HG02973 (cell line): ENCODE measurements at regions not wholly inside any gene's neighbourhood (a gene's known extent, or its start where the extent isn't known, plus 50 kb on each side); places are given as distances from the start of the nearest gene placed in this dataset.

Experiments used
- ATAC-seq: cut with Tn5 transposase; IDR thresholded peaks from one replicate; pipeline ENCODE4 v1.9.1; 2021; ENCODE audit warnings: moderate library complexity; ENCODE audit not compliant: unreplicated experiment

DNA sequence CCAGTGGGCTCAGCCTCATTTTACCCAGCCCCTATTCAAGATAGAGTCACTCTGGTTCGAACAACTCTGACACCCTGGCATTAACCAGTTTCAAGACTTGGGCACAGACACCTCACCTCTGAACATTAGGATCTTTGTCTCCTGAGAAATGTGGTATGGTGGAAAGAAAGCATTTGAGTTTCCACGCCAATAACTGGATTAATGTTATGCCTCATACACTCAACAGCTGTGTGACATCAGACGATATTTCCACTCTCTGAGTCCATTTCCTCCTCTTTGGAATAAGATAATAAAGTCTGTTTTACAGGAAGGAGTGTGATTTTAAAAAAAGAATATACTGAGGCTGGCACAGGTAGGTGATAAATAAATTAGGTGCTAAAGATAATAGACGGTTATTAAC lies 121.3 kb upstream of the CHL1 start:
- ATAC-seq = no peak

DNA sequence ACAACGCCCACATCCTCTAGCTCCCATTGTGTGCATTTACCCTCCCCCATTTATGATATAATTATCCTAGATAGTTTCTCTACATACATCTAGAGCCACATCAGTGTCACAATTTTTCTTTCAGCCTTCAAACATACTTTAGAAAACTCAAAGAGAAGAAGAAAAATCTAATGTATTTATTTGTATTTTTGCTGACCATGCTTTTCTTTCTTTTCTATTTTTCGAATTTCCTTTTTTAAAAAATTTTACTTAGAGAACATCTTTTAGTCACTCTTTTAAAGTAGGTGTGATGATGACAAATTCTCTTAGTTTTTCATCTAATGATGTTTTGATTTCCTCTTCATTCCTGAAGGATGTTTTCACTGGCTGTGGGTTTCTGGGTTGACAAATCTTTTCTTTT lies 117.0 kb upstream of the CHL1 start:
- no peak for ATAC-seq

DNA sequence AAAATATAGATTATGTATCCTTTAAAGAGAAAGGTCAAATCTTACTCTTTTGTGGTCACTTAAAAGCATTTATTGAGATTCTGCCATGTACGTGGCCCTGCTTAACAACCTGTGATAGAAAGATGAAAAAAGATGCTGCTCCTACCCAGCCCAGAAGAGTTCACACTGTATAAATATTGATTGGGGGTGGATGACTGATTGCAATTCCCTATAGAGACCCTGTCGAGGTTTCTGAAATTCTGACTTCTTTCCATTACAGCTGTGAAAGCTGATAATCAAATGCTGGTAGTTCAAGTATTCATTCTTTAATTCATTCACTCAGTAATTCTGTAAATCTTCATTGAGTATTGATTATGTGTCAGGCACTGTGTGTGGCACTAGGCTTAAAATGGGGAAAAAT lies 114.1 kb upstream of the CHL1 start:
- no peak for ATAC-seq

DNA sequence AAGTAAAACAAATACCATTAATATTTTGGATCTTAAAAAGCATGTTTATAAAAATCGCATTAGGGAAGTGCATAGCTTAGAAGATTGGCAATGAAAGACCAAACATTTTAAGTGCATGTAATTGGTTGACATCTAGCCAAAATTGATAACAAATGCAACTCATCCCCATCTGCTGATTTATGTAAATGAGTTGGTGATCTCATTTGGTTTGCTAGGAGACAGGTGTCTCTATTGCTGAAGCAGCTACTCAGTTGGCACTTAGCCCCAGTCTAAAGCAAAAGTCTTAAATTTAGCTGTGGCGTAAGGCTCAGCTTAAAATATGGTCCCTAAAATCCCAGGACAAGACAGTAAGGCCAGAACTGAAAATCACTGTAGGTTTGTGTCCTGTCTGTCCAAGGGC lies 113.5 kb upstream of the CHL1 start:
- ATAC-seq = no peak

DNA sequence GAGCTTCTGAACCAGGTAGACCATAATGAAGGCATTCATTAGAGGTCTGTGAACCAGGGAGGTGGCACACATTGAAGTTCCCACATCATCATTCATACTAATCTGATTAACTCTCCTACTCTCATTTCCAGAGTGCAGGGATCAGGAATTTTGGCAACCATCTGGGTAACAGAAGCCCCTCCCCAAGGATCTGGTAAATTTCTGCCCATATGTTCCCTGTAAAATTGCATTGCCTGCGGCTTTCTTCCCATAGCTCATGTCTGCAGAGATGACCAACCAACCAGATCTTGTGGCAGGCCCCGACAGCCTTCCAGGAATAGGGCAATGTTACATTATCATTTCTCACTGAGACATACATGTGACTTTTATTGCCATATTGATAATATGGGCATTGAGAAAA lies 111.4 kb upstream of the CHL1 start:
- no peak for ATAC-seq

DNA sequence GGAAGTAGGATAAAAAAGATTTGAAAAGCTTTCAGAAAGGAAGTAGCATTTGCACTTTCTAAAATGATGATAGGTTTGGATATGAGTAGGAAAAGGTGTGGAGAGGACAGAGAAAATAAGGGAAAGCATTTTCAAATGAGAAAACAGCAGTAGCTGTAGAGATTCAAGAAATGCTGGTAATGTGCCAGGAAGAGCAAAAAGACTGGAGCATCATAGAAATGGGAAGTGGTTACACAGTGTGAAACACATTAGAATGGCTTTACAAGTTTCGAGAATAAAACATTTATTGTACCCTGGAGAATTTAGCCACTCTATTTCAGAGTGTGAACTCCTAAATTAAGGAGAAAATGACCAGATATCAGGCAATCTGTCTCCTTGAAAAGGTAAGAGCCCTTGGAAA lies 108.3 kb upstream of the CHL1 start:
- no peak for ATAC-seq

DNA sequence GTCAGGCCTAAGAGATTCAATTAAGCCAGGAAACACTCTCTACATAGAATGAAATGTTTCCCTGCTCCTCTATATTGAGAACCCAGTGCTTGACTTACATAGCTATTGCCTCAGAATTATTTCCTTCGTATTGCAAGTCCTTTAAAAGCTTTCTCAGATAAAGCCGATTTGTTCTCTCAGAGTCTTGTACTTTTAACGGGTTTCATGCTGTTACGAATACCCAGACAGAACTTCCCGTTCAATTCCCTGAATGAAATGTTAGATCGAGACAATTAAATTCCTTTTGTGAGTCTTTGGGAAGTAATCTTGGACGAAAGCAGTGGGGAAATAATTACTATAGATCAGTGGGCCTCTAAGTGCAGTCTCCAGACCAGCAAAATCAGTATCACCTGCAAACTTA lies 102.8 kb upstream of the CHL1 start:
- no peak for ATAC-seq

DNA sequence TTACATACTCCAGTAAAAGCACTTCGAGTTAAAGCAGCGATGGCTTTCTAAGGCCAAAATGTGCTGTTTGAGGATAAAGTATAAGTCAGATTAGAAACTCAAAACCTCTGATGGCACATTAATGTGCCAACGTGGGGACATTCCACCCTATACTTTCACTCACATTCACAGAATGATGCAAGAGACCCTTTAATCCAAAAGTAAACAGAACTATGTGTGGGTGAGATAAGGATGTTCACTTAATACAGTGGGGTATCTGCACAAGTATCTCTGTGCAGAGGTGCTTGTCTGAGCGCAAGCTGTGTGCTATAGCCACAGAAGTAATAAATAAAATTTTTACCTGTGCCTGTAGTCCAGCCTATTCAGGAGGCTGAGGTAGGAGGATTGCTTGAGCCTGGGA lies 100.3 kb upstream of the CHL1 start:
- no peak for ATAC-seq

DNA sequence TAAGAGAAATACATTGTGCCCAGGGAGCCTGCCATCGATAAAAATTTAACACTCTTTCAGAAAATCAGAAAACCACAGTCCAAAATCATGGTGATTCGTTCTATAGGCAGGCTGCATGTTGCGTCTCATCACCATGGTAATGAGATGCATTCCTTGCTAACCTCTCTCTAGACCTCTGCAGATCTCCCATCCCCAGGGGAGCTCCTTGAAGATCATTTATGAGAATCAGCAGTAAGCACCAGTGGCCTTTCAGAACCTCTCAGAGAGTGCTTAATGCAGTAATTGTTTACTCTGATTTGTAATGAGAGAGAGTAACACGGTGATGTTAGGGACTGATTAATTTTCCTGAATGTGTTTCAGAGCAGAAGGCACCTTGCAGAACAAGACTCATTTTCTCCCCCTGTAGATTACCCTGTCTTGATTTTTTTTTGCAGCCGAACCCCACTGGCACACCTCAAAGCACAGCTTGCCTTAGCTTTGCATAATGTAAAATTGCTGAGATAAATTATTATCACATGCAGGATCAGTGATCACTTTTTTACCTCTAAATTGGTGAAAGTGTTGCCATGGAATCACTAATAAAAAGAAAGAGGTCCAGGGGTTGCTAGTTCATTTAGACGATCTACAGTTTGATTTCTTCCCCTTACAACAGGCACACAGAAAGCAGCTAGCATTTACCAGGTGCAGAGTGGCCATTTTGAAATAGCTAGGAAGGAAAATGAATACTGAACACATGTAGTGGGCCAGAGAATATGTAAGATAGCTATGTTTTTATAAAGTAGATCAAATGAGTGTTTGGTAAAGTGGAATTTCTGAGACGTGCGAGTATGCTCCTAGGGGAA lies 98.9 kb upstream of the CHL1 start:
- no peak for ATAC-seq

DNA sequence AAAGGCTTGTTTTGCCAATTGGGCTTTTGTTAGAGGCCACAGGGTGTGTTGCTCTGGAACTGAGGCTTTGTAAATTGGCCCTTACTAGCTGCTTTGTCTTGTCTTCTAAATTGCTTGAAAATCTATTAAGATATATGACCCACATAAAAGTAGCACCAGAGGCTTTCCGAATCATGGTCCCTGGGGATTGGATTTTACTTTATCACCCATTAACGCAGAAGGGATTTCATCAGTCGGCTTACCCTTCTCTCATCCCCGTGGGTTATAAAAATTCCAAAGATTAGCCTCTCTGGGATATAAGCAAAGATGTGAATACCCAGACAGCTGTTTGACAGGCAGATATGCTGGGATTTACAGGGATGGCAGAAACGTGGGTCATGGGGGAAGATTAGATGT lies 98.3 kb upstream of the CHL1 start:
- ATAC-seq = no peak

DNA sequence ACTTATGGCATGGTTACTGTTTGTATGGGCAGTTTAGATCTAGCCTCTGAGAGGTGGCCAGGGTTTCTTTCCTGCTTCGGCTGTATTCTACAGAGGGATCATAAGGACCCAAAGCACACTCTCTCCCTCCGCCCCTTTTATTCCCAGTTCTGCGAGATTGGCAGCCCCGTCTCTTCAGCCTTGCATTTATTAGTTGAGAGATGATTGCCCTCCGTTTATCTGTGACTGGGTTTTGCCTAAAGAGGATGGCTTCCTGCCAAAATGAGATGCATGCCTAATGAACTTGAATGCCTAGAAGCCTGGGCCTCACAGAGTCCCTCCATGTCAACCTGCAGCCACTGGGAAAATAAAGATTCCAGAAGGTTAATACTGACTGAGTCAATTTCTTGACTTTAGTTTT lies 97.1 kb upstream of the CHL1 start:
- ATAC-seq = no peak

DNA sequence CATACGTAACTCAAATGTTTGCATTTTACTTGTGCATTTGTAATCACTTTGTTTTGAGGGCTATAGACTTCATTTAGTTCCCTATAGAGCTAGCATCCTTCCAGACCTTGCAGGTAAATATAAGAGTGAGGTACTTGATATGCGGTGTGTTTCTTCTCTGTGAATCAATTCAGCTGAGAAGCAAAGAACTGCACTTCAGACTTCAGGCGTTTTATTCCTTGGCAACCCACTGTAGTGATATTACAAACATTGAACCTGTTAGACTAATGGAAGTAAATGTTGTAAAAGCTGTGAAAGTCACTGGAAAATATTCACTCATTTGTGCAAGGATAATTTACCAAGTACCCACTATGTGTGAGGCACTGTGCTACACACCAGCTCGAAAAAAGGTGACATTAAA lies 94.1 kb upstream of the CHL1 start:
- no peak for ATAC-seq

DNA sequence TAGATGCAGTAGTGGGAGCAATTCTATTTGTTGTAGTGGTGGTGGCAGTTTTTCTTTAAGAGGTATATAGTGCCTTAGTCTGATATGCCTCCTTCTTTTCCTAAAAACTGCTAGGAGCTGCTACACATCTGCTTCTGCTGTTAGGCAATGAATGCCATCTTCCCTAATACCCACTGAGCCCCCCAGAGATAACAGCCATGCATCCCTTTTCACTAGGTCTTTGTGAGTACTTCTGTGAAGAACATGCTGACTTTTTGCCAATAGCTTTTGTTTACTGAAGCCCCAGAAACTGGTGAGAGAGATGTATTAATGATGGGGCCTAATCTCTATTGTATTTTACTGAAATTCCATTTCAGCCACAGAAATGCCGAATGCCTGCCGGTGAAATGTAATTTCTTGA lies 92.6 kb upstream of the CHL1 start:
- no peak for ATAC-seq

DNA sequence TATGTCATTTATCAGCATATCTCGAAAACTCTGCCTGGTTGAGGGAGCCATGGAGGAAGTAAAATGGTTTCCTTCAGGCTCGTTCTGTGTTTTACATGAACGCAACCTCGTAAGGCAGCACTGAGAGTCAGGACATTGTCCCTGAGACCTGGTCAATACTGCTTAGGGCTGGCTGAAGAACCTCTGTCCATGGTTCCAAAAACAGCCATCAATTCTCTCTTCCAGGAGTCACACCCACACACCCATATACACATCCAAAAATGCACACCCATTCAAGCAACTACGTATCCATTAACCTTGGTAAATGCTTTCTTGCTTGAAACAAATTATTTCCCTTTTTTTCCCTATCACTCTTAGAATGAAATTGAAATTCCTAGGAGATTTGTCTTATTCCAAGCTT lies 91.0 kb upstream of the CHL1 start:
- ATAC-seq = no peak

DNA sequence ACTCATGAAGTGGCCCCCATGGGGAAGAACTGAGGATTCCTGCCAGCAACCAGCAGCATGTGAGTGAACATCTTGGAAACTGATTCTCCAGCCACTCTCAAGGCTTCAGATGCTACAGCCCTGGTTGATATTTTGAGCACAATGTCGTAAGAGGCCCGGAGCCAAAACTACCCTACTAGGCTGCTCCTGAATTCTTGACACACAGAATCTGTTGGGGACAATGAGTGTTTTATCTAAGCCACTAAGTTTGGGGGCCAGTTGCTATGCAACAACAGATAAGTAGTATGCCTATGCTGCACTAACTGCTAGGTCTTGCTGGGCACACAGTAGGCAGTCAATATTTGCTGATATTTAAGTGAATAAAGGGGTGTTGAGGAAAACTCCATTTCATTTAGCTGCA lies 89.9 kb upstream of the CHL1 start:
- no peak for ATAC-seq

DNA sequence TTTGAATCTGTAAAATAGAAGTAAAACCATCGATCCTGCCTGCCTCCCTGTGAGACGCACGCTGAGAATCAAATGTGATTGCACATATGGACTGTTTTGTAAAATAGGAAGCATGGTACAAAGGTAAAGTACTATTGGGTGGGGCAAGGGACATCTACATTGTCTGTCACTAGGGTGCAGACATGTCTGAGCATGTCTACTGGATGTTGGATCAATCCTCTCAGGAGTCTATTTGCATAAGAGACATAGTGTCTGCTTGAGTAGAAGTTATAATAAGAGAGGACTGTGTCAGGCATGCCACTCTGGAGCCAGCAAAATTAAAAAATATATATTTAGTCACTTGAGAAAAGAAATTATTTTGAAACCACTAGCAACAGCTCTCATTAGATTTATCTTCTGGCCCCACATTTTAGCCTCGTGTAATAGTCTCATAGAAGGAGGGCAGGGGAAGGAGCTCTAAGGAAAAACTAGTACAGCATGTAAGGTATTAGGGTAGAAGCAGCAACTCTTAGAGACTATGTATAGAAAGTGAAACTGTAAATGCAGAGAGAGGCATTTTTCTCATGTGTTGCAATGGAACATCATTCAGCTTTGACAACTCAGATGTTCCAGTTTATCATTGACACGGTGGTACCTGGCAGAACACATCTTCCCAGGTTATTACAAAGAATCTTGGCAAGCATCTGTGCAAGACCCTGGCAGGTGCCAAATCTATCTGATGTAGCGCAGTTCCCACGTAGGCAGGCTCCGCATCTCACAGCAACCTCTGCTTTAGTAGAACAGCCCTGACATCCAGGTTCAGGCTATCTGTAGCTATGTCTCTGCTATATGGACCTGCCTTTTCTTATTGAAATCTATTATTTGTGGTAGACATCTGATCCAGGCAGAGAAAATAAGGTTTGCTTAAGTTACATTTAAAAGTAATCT lies 85.2 kb upstream of the CHL1 start:
- peak; percentile 72 for ATAC-seq

DNA sequence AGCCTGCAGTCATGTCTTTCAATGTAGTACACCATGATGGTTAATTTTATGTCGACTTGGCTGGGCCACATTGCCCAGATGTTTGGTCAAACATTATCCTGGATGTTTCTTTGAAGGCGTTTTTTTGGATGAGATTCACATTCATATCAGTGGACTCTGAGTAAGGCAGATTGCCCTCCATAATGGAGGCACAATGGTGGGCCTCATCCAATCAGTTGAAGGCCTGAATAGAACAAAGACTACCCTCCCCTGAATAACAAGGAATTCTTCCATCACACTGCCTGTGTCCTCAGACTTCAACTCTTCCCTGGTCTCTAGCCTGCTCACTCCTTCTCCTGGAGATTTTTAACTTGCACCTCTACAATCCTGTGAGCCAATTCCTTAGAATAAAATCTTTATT lies 83.8 kb upstream of the CHL1 start:
- no peak for ATAC-seq

DNA sequence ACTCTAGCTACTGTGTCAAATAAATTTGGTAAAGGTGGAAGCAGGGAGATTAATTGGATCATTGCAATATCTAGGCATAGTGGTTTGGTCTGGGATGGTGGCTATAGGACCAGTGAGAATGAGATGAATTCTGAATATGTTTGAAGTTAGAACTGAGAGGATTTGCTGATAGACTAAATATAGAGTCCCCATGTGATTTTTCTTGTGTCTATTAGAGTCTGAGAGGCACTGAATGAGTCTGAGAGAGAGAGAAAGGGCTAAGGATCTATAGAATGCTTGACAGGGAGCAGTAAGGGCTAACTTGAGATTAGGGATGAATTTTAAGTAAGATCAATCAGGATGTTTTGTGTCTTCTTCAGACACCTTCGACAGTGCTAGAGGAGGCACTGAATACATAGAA lies 77.9 kb upstream of the CHL1 start:
- ATAC-seq = no peak

DNA sequence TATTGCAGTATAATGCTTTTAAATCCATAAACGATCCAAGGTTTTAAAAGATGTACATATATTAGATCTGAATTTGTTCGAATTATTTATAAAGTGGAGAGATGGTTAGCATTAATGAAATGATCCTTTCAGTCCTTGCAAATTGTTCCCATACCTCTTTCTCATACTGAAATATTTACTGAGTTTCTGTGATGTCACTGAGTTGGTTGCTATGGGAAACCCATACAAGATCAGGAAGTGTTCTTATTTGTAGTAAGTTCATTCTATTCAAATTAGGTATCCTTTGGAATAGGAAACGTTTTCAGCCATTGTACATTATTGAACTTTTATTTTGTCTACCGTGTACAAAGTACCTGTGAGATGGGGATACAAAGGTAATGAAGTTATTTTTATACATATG lies 73.2 kb upstream of the CHL1 start:
- ATAC-seq = no peak

DNA sequence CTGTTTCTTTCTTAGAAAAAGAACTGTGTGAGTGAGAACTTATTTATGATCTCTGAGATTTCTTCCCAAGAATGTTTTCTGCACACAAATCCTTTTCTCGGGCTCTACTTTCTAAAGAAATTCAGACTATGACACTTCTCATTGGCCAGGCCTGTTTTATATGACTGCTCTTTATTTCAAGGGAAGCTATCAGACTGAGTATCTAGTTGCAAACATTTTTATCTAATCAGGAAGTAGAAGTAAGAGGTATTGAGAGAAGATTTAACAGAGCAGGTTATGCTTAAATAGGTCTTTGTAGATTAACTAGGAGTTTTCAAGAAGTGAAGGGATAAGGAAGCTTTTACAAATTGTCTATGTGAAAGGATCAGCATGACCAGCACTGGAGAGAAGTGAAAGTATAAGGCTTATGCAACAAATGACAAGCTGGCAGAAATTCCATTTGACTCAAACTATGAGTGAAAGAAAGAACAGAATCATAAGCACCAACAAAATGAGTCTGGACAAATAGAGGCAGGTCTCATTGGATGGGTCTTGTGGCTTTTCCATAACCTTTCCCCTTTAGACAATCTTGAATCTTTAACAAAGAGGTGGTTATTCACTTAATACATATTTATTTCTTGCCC lies 71.9 kb upstream of the CHL1 start:
- peak; percentile 83 for ATAC-seq

DNA sequence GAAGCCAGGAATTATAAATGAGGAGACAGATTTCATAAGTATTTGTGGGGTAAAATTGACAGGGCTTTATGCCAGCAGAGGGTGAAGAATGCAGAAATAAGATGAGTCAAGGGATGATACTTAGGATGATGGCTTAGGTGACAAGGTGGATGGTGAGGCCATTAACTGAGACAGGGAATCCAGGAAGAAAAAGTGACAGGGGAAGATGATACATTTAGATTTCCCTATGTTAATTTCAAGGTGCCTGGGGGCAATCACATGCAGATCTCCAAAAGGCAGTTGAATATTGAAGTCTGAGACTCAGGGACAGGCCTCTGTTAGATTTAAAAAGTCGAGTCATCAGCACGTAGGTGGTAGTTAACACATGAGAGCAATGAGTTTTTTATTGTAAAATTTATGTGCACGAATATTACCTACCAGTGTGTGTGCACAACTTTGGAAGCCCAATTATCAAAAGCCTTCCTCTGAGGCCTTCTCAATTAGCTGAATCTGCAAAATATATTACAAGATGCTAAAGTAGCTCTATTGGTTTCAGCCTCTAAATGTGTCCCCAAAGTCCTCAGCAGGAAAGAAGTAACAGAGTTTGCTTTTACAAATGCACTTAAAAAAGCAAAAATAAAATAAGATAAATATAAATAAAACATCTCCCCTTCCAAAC lies 67.9 kb upstream of the CHL1 start:
- no peak for ATAC-seq
